ENCODE measurements at regions not wholly inside any gene's neighbourhood (a gene's known extent, or its start where the extent isn't known, plus 50 kb on each side); places are given as distances from the start of the nearest gene placed in this dataset.

DNA sequence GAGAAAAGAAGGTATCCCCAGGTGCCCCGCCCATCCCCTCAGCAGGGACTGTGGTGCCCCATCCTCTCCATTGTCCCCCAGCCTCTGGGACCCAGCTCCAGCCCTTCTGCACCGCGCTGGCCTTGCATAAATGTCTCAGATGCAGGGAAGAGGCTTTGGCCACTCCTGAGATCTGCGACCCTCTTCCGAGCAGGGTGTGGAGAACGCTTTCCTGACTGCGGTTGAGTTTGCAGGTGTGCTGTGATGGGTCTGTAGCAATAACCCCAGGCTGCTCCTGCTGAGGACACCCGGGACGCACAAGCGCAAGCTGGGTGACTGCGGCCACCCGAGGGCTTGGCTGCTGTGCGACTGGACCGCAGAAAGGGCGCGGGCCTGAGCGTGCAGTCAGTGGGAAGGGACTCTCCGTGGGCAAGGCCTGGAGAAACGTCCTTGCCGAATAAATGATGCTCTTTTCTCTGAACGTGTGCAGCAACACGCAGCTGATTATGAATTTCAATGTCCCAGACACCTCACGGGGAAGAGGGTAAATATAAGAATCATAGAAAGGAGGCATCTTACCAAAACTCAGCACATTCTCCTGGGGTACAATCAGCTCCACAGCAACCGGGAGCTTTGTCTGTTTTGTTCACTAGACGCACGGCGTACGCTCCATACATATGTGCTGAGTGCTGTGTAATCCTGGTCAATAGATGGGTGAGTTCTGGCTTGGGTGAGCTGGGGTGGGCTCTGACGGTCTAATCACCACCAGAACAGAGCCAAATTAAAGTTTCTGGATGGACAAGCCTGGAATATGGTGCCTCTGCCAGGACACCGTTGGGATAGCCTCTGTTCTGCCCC is 67.5 kb upstream of the ZNF516 start:
- TF ChIP-seq, protein P1, sequence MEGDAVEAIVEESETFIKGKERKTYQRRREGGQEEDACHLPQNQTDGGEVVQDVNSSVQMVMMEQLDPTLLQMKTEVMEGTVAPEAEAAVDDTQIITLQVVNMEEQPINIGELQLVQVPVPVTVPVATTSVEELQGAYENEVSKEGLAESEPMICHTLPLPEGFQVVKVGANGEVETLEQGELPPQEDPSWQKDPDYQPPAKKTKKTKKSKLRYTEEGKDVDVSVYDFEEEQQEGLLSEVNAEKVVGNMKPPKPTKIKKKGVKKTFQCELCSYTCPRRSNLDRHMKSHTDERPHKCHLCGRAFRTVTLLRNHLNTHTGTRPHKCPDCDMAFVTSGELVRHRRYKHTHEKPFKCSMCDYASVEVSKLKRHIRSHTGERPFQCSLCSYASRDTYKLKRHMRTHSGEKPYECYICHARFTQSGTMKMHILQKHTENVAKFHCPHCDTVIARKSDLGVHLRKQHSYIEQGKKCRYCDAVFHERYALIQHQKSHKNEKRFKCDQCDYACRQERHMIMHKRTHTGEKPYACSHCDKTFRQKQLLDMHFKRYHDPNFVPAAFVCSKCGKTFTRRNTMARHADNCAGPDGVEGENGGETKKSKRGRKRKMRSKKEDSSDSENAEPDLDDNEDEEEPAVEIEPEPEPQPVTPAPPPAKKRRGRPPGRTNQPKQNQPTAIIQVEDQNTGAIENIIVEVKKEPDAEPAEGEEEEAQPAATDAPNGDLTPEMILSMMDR (IDR thresholded peaks at IDR 0.05): no peak
- no peak for TF ChIP-seq EZH2phosphoT487 (IDR thresholded peaks at IDR 0.05)

Data from neural progenitor cell (in vitro differentiated cells).